ENCODE measurements at regions not wholly inside any gene's neighbourhood (a gene's known extent, or its start where the extent isn't known, plus 50 kb on each side); places are given as distances from the start of the nearest gene placed in this dataset.

GRCh38 chr2:180677930-180678624, 302.3 kb upstream of the UBE2E3 start:
- TF ChIP-seq GATA3 (IDR thresholded peaks at IDR 0.05; ENCODE audit: low read depth, low read length): no peak
- TF ChIP-seq GATA2 (IDR thresholded peaks at IDR 0.05; ENCODE audit: low read depth, low read length): no peak

GRCh38 chr2:180677200-180677599, 303.2 kb upstream of the UBE2E3 start:
- TF ChIP-seq GATA3 (IDR thresholded peaks at IDR 0.05; ENCODE audit: low read depth, low read length) (no peak), GATA2 (IDR thresholded peaks at IDR 0.05; ENCODE audit: low read depth, low read length) (no peak)

- TF ChIP-seq GATA2 (IDR thresholded peaks at IDR 0.05; ENCODE audit: low read depth, low read length) (no peak), GATA3 (IDR thresholded peaks at IDR 0.05; ENCODE audit: low read depth, low read length) (no peak)
Measured at GRCh38 chr2:180676520-180677025, 303.8 kb upstream of the UBE2E3 start.

DNA sequence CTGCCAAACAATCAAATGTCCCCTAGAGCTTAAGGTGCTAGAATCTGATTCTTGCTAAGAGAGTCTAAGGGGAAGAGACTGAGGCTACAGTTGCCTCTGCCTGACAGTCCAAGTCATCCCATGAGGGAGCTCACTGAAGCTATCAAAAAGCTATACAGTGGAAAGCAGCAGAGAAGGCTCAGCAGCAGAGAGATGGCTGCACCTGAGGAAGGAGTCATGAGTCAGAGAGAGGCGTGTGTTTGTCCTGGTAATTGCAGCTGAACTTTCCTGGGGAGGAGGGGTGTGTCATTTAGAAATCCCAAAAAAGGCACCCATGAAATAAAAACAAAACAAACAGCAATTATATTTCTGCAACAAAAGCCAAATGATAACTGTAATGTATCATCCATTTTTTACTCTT, 305.2 kb upstream of the UBE2E3 start:
- TF ChIP-seq GATA3 (IDR thresholded peaks at IDR 0.05; ENCODE audit: low read depth, low read length) (no peak), GATA2 (IDR thresholded peaks at IDR 0.05; ENCODE audit: low read depth, low read length) (no peak)

- TF ChIP-seq GATA3 (IDR thresholded peaks at IDR 0.05; ENCODE audit: low read depth, low read length) (no peak), GATA2 (IDR thresholded peaks at IDR 0.05; ENCODE audit: low read depth, low read length) (no peak)
Measured at GRCh38 chr2:180672377-180672776, 308.0 kb upstream of the UBE2E3 start.

- TF ChIP-seq GATA3 (IDR thresholded peaks at IDR 0.05; ENCODE audit: low read depth, low read length) (no peak), GATA2 (IDR thresholded peaks at IDR 0.05; ENCODE audit: low read depth, low read length) (no peak)
Measured at GRCh38 chr2:180670302-180671003, 310.0 kb upstream of the UBE2E3 start.

DNA sequence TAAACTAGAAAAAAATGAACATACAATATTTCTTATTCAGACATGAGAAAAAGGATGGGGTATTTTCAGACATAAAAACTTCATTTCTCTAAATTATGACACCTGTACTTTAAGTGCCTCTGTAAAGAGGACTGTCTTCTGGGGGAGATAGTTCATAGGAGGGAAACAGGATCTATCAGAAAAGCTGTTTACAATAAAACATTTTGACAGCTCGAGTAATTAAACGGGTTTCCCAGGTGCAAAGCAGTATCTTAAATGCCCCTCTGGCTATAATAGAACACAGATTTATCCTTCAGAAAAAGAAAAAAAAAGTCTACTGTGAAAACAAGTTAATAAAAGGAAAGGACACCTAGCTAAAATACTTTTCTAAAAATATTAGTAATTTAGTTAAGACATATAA, 311.4 kb upstream of the UBE2E3 start:
- TF ChIP-seq GATA2 (IDR thresholded peaks at IDR 0.05; ENCODE audit: low read depth, low read length): no peak
- no peak for TF ChIP-seq GATA3 (IDR thresholded peaks at IDR 0.05; ENCODE audit: low read depth, low read length)

DNA sequence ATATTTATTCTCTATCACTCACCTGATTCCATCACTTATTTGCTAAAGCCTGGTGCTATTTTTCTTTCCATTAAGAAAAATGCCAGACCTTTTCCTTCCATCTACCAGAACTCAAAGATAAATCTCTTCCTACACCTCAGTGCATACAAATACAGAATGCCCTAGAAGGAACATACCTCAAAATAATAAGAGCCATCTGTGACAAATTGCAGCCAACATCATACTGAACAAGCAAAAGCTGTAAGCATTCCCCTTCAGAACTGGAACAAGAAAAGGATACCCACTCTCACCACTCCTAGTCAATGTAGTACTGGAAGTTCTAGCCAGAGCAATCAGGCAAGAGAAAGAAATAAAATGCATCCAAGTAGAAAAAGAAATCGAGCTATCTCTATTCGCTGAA, 315.9 kb upstream of the UBE2E3 start:
- TF ChIP-seq GATA2 (IDR thresholded peaks at IDR 0.05; ENCODE audit: low read depth, low read length) (no peak), GATA3 (IDR thresholded peaks at IDR 0.05; ENCODE audit: low read depth, low read length) (no peak)

- TF ChIP-seq GATA2 (IDR thresholded peaks at IDR 0.05; ENCODE audit: low read depth, low read length) (no peak), GATA3 (IDR thresholded peaks at IDR 0.05; ENCODE audit: low read depth, low read length) (no peak)
Measured at GRCh38 chr2:180662941-180663471, 317.4 kb upstream of the UBE2E3 start.

DNA sequence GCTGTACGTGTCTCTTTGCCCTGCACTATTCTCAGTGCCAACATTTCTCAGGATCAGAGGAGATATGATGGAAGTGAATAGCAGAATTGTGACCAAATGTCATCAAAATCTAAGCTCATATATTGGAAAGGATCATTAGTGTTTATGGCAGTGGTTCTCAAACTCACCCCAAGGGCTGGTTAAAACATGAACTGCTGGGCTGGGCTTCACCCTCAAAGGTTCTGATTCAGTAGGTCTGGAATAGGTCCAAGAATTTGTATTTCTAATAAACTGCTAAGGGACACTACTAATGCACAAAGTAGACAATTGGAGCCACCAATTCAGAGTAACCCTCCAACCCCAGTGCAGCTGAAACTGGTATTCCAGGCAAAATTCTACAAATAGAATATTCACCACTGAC, 317.9 kb upstream of the UBE2E3 start:
- TF ChIP-seq GATA2 (IDR thresholded peaks at IDR 0.05; ENCODE audit: low read depth, low read length): no peak
- no peak for TF ChIP-seq GATA3 (IDR thresholded peaks at IDR 0.05; ENCODE audit: low read depth, low read length)

- TF ChIP-seq GATA2 (IDR thresholded peaks at IDR 0.05; ENCODE audit: low read depth, low read length) (no peak), GATA3 (IDR thresholded peaks at IDR 0.05; ENCODE audit: low read depth, low read length) (no peak)
Measured at GRCh38 chr2:180661686-180662030, 318.7 kb upstream of the UBE2E3 start.

DNA sequence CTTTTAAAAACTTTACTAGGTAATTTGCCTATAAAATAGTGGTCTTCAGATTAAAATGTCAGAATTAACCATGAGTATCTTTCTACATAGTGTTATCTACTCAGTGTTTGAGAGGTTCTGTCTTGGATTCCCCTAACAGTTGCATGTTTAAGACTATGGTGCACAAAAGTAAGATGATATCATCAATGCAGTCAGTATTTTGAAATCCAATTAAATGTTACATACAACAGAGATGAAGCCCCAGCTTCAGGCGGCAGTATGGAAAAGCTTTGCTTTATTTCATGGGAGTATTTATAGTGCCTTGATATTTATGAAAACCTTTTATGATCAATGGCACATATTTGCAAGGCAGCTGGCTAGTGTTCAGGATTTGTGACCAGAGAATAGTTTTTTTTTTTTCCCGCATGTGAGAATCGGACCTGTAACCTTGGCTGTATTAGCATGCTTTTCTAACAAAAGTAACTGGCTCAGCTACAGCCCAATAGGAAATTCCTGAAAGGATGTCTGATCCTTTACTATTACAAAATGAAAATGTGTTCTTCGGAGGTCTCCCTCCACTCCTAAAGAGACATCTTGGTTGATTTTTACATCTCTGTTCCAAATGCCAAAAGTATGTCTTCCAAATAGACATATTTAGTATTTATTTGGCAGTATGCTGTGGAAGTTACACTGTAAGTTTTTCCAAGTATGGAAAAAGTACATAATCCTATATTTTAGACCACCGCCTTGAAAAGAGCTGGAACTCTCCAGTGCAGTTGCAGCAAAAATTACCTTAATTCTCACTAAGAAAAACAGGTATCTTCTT, 319.3 kb upstream of the UBE2E3 start:
- TF ChIP-seq GATA3 (IDR thresholded peaks at IDR 0.05; ENCODE audit: low read depth, low read length): no peak

GRCh38 chr2:180660207-180660606, 320.2 kb upstream of the UBE2E3 start:
- no peak for TF ChIP-seq GATA2 (IDR thresholded peaks at IDR 0.05; ENCODE audit: low read depth, low read length)
- TF ChIP-seq GATA3 (IDR thresholded peaks at IDR 0.05; ENCODE audit: low read depth, low read length): no peak

- no peak for TF ChIP-seq GATA3 (IDR thresholded peaks at IDR 0.05; ENCODE audit: low read depth, low read length)
Measured at GRCh38 chr2:180657054-180657453, 323.4 kb upstream of the UBE2E3 start.
